Stimulated activated naive CD8-positive, alpha-beta T cell treated with anti-CD3 and anti-CD28 coated beads, Interleukin-15, amount 100 ng/mL, for 72 hours (primary cell): ENCODE measurements at regions not wholly inside any gene's neighbourhood (a gene's known extent, or its start where the extent isn't known, plus 50 kb on each side); places are given as distances from the start of the nearest gene placed in this dataset.
A peak's percentile ranks its signal among the peaks of the same experiment; 100 is the strongest.
"Not testable (repeated sequence)": the region's sequence is repeated elsewhere in the genome, so short reads cannot be mapped to it uniquely, and the experiment has no call there.

Experiments used
- ATAC-seq: fragments of 150-1000 bp; cut with Tn5 transposase; 2 replicates; pipeline ENCODE4 v1.10.0; 2021; ENCODE audit warnings: mild to moderate bottlenecking, moderate library complexity
- DNase-seq, 2 donors: peaks; one replicate each; pipeline ENCODE4 v3.0.0; 2021 to 2022
- H3K27ac Mint-ChIP-seq, 2 donors: one replicate each; pipeline ENCODE4 v1.8.0; 2022; ENCODE audit warnings: mild to moderate bottlenecking in 2 of 2, mixed read lengths in 2 of 2, moderate library complexity in 2 of 2
- H3K27me3 Mint-ChIP-seq: one replicate; pipeline ENCODE4 v1.8.0; 2022; ENCODE audit warnings: mixed read lengths
- H3K4me1 Mint-ChIP-seq: one replicate; pipeline ENCODE4 v1.8.0; 2022; ENCODE audit warnings: mild to moderate bottlenecking, mixed read lengths
- H3K4me3 Mint-ChIP-seq, 2 donors: one replicate each; pipeline ENCODE4 v1.8.0; 2022; ENCODE audit warnings: mild to moderate bottlenecking in 2 of 2, mixed read lengths in 2 of 2, moderate library complexity in 1 of 2
- H3K9me3 Mint-ChIP-seq, 2 donors: one replicate each; pipeline ENCODE4 v1.8.0; 2022; ENCODE audit warnings: mixed read lengths in 2 of 2

- H3K9me3 Mint-ChIP-seq, result no peaks in the 10 kb centered on the region
- H3K4me1 Mint-ChIP-seq, result no peaks in the 10 kb centered on the region
- H3K4me3 Mint-ChIP-seq, result no peak overlapping the region
- no peak for ATAC-seq
- DNase-seq, result no peak
- H3K27me3 Mint-ChIP-seq, result peaks cover 5% of the 10 kb centered on the region
- no peak overlapping the region for H3K27ac Mint-ChIP-seq
Measured at GRCh38 chr18:76058146-76058545, 436.9 kb downstream of the ZNF516 start.

- Mint-ChIP-seq H3K9me3 (no peaks in the 10 kb centered on the region), H3K27ac (no peak overlapping the region), H3K4me3 (no peak overlapping the region), H3K4me1 (no peaks in the 10 kb centered on the region), H3K27me3 (peaks cover 5% of the 10 kb centered on the region)
- ATAC-seq (no peak), DNase-seq (no peak)
Measured at GRCh38 chr18:76057386-76057785, 437.7 kb downstream of the ZNF516 start.

GRCh38 chr18:76056471-76057110 is 438.5 kb downstream of the ZNF516 start:
- Mint-ChIP-seq H3K4me3 (no peak overlapping the region), H3K27me3 (peaks cover 5% of the 10 kb centered on the region), H3K4me1 (no peaks in the 10 kb centered on the region), H3K9me3 (no peaks in the 10 kb centered on the region), H3K27ac (no peak overlapping the region)
- no peak for ATAC-seq
- no peak for DNase-seq

GRCh38 chr18:76055578-76055977 is 439.5 kb downstream of the ZNF516 start:
- H3K27me3 Mint-ChIP-seq, result peaks cover 11% of the 10 kb centered on the region
- no peak overlapping the region for H3K27ac Mint-ChIP-seq
- DNase-seq, result no peak
- no peak for ATAC-seq
- H3K4me1 Mint-ChIP-seq, result no peaks in the 10 kb centered on the region
- H3K4me3 Mint-ChIP-seq, result no peak overlapping the region
- H3K9me3 Mint-ChIP-seq, result no peaks in the 10 kb centered on the region

GRCh38 chr18:76055025-76055424 is 440.0 kb downstream of the ZNF516 start:
- H3K4me3 Mint-ChIP-seq, result no peak overlapping the region
- no peaks in the 10 kb centered on the region for H3K9me3 Mint-ChIP-seq
- peaks cover 11% of the 10 kb centered on the region for H3K27me3 Mint-ChIP-seq
- no peaks in the 10 kb centered on the region for H3K4me1 Mint-ChIP-seq
- H3K27ac Mint-ChIP-seq, result no peak overlapping the region
- peak; percentile 33 for ATAC-seq
- DNase-seq, result no peak

GRCh38 chr18:76054156-76054555 is 440.9 kb downstream of the ZNF516 start:
- DNase-seq (no peak), ATAC-seq (no peak)
- H3K27ac Mint-ChIP-seq, result no peak overlapping the region
- peaks cover 11% of the 10 kb centered on the region for H3K27me3 Mint-ChIP-seq
- H3K4me1 Mint-ChIP-seq, result no peaks in the 10 kb centered on the region
- no peaks in the 10 kb centered on the region for H3K9me3 Mint-ChIP-seq
- H3K4me3 Mint-ChIP-seq, result no peak overlapping the region

- no peak for DNase-seq
- Mint-ChIP-seq H3K9me3 (no peaks in the 10 kb centered on the region), H3K4me3 (no peak overlapping the region), H3K27me3 (peaks cover 11% of the 10 kb centered on the region), H3K4me1 (no peaks in the 10 kb centered on the region), H3K27ac (no peak overlapping the region)
- no peak for ATAC-seq
Measured at GRCh38 chr18:76053551-76053950, 441.5 kb downstream of the ZNF516 start.

- Mint-ChIP-seq H3K9me3 (no peaks in the 10 kb centered on the region), H3K4me3 (no peak overlapping the region), H3K27ac (no peak overlapping the region), H3K27me3 (peaks cover 6% of the 10 kb centered on the region), H3K4me1 (no peaks in the 10 kb centered on the region)
- no peak for DNase-seq
- ATAC-seq, result no peak
Measured at GRCh38 chr18:76052227-76052595, 442.8 kb downstream of the ZNF516 start.

- Mint-ChIP-seq H3K27ac (no peak overlapping the region), H3K9me3 (no peaks in the 10 kb centered on the region), H3K27me3 (peaks cover 6% of the 10 kb centered on the region), H3K4me1 (no peaks in the 10 kb centered on the region), H3K4me3 (no peak overlapping the region)
- DNase-seq, result no peak
- ATAC-seq, result no peak
Measured at GRCh38 chr18:76051396-76052226, 443.4 kb downstream of the ZNF516 start.

GRCh38 chr18:76046221-76046620 is 448.8 kb downstream of the ZNF516 start:
- H3K9me3 Mint-ChIP-seq, result no peaks in the 10 kb centered on the region
- no peak for ATAC-seq
- H3K4me3 Mint-ChIP-seq, result no peak overlapping the region
- DNase-seq, result no peak
- H3K27ac Mint-ChIP-seq, result no peak overlapping the region
- no peaks in the 10 kb centered on the region for H3K4me1 Mint-ChIP-seq
- peaks cover 26% of the 10 kb centered on the region for H3K27me3 Mint-ChIP-seq

- Mint-ChIP-seq H3K27me3 (peaks cover 20% of the 10 kb centered on the region), H3K4me1 (no peaks in the 10 kb centered on the region), H3K4me3 (no peak overlapping the region), H3K27ac (no peak overlapping the region), H3K9me3 (no peaks in the 10 kb centered on the region)
- DNase-seq, result no peak
- no peak for ATAC-seq
Measured at GRCh38 chr18:76042511-76042910, 452.5 kb downstream of the ZNF516 start.

GRCh38 chr18:76018210-76018609 is 476.8 kb downstream of the ZNF516 start:
- H3K27ac Mint-ChIP-seq, result no peak overlapping the region
- no peak overlapping the region for H3K4me3 Mint-ChIP-seq
- H3K4me1 Mint-ChIP-seq, result no peaks in the 10 kb centered on the region
- DNase-seq, result no peak
- no peak for ATAC-seq
- H3K27me3 Mint-ChIP-seq, result peaks cover 14% of the 10 kb centered on the region
- H3K9me3 Mint-ChIP-seq, result peaks cover 4 to 14% of the 10 kb centered on the region in 2 donors

GRCh38 chr18:76013057-76013456 is 482.0 kb downstream of the ZNF516 start:
- ATAC-seq (no peak), DNase-seq (no peak)
- Mint-ChIP-seq H3K4me1 (no peaks in the 10 kb centered on the region), H3K9me3 (peaks cover 10 to 12% of the 10 kb centered on the region in 2 donors), H3K4me3 (no peak overlapping the region), H3K27me3 (peaks cover 9% of the 10 kb centered on the region), H3K27ac (no peak overlapping the region)

GRCh38 chr18:76005632-76006208 is 489.3 kb downstream of the ZNF516 start:
- Mint-ChIP-seq H3K27ac (no peak overlapping the region), H3K27me3 (no peaks in the 10 kb centered on the region), H3K9me3 (peaks cover 0 to 9% of the 10 kb centered on the region in 2 donors), H3K4me1 (no peaks in the 10 kb centered on the region), H3K4me3 (no peak overlapping the region)
- ATAC-seq, result no peak
- DNase-seq, result no peak

GRCh38 chr18:75987913-75988312 is 507.1 kb downstream of the ZNF516 start:
- H3K27me3 Mint-ChIP-seq, H3K9me3 Mint-ChIP-seq, ATAC-seq, DNase-seq, H3K27ac Mint-ChIP-seq, H3K4me3 Mint-ChIP-seq, H3K4me1 Mint-ChIP-seq: not testable (repeated sequence)

GRCh38 chr18:75984853-75985252 is 510.2 kb downstream of the ZNF516 start:
- peaks cover 6% of the 10 kb centered on the region for H3K27me3 Mint-ChIP-seq
- H3K4me1 Mint-ChIP-seq, result no peaks in the 10 kb centered on the region
- DNase-seq, result no peak
- peaks cover 0 to 8% of the 10 kb centered on the region in 2 donors for H3K9me3 Mint-ChIP-seq
- no peak overlapping the region for H3K4me3 Mint-ChIP-seq
- ATAC-seq, result no peak
- H3K27ac Mint-ChIP-seq, result no peak overlapping the region
